T-helper 22 cell (primary cell): ENCODE measurements at regions not wholly inside any gene's neighbourhood (a gene's known extent, or its start where the extent isn't known, plus 50 kb on each side); places are given as distances from the start of the nearest gene placed in this dataset.

ENCODE experiments used
- DNase-seq: peaks from one replicate; pipeline ENCODE4 v3.0.0-alpha.2; 2020; ENCODE audit warnings: low read depth

GRCh38 chr22:49237703-49238102, 590.0 kb downstream of the BRD1 start:
- no peak for DNase-seq

GRCh38 chr22:49237279-49237678, 590.4 kb downstream of the BRD1 start:
- DNase-seq: no peak

- DNase-seq: no peak
Measured at GRCh38 chr22:49236541-49237075, 591.1 kb downstream of the BRD1 start.

- no peak for DNase-seq
Measured at GRCh38 chr22:49235463-49236300, 592.0 kb downstream of the BRD1 start.

- no peak for DNase-seq
Measured at GRCh38 chr22:49234459-49234858, 593.2 kb downstream of the BRD1 start.

- DNase-seq: no peak
Measured at GRCh38 chr22:49233507-49234100, 594.1 kb downstream of the BRD1 start.

GRCh38 chr22:49232319-49233067, 595.2 kb downstream of the BRD1 start:
- no peak for DNase-seq

GRCh38 chr22:49230194-49230577, 597.5 kb downstream of the BRD1 start:
- DNase-seq: no peak

GRCh38 chr22:49229483-49230193, 598.0 kb downstream of the BRD1 start:
- DNase-seq: no peak

GRCh38 chr22:49228431-49229037, 599.1 kb downstream of the BRD1 start:
- no peak for DNase-seq

- no peak for DNase-seq
Measured at GRCh38 chr22:49227670-49228069, 600.0 kb downstream of the BRD1 start.

GRCh38 chr22:49226096-49226495, 601.6 kb downstream of the BRD1 start:
- DNase-seq: no peak

- no peak for DNase-seq
Measured at GRCh38 chr22:49224243-49224642, 603.4 kb downstream of the BRD1 start.

GRCh38 chr22:49218142-49218541, 609.5 kb downstream of the BRD1 start:
- no peak for DNase-seq

- DNase-seq: no peak
Measured at GRCh38 chr22:49216579-49216978, 611.1 kb downstream of the BRD1 start.

GRCh38 chr22:49215840-49216239, 611.8 kb downstream of the BRD1 start:
- no peak for DNase-seq

GRCh38 chr22:49214976-49215375, 612.7 kb downstream of the BRD1 start:
- no peak for DNase-seq

GRCh38 chr22:49213731-49214352, 613.8 kb downstream of the BRD1 start:
- DNase-seq: no peak

GRCh38 chr22:49212466-49212865, 615.2 kb downstream of the BRD1 start:
- DNase-seq: no peak

- no peak for DNase-seq
Measured at GRCh38 chr22:49212002-49212401, 615.7 kb downstream of the BRD1 start.

GRCh38 chr22:49211176-49211575, 616.5 kb downstream of the BRD1 start:
- no peak for DNase-seq
